22Rv1 (cell line): ENCODE measurements at regions not wholly inside any gene's neighbourhood (a gene's known extent, or its start where the extent isn't known, plus 50 kb on each side); places are given as distances from the start of the nearest gene placed in this dataset.
A peak's percentile ranks its signal among the peaks of the same experiment; 100 is the strongest.

Experiments used
- H3K27ac ChIP-seq: fragments of 450-650 bp; 2 replicates; pipeline ENCODE4 v1.5.1; 2017
- ZFX ChIP-seq: fragments of 450-650 bp; IDR thresholded peaks from 2 replicates; pipeline ENCODE4 v1.6.1; 2017; ENCODE audit warnings: antibody characterized with exemption, borderline replicate concordance
- TF ChIP-seq, protein P1 (sequence below): fragments of 450-650 bp; IDR thresholded peaks from 2 replicates; pipeline ENCODE4 v1.5.1; 2017; ENCODE audit warnings: mild to moderate bottlenecking

DNA sequence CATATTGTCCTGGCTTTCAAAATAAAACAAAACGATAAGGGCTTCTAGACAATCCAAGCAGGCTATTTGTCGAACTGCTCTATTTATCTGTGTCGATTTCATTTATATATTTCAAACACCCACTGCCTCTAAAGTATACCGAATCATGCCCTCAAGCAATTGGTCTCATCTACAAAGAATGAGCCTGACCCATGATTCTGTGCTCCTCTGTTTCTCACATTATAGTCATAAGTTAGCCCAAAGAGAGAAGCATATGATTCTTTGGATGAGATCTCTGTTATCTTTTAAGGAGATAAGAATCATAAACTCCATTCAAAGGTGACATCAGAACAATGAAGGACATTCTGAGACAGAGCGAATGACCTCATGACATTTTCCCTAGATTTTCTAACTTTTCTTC, 191.1 kb downstream of the MAP2K6 start:
- no peak overlapping the region for H3K27ac ChIP-seq
- TF ChIP-seq, protein P1, sequence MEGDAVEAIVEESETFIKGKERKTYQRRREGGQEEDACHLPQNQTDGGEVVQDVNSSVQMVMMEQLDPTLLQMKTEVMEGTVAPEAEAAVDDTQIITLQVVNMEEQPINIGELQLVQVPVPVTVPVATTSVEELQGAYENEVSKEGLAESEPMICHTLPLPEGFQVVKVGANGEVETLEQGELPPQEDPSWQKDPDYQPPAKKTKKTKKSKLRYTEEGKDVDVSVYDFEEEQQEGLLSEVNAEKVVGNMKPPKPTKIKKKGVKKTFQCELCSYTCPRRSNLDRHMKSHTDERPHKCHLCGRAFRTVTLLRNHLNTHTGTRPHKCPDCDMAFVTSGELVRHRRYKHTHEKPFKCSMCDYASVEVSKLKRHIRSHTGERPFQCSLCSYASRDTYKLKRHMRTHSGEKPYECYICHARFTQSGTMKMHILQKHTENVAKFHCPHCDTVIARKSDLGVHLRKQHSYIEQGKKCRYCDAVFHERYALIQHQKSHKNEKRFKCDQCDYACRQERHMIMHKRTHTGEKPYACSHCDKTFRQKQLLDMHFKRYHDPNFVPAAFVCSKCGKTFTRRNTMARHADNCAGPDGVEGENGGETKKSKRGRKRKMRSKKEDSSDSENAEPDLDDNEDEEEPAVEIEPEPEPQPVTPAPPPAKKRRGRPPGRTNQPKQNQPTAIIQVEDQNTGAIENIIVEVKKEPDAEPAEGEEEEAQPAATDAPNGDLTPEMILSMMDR = no peak

DNA sequence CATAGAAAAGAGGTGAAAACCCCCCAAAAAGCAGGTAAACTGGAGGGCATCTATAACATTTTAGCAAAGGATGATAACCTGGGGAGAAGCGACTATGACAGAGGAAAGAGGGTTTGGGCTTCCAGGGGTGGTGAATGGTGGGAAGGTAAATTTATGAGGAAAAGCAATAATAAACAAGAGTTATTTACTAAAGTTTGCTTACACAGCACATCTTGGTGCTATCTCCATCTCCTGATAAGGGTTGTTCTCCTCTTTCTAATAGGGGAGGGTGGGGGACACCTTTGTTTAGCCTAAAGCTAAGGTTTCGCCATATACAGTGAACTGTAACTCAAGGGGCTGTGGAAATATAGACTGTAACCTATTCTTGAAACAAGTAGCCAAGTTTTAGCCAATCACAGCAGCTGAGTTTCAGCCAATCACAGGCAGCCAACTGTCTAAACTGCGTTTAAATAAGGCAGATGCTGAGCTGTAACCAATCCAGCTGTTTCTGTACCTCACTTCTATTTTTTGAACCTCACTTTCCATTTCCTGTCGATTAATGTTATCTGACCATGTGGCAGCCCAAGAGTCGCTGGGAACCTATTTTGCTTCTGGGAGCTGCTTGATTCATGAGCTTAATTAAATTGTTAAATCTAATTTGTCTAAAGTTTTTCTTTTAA, 191.8 kb downstream of the MAP2K6 start:
- TF ChIP-seq, protein P1 = no peak
- no peak for TF ChIP-seq ZFX

DNA sequence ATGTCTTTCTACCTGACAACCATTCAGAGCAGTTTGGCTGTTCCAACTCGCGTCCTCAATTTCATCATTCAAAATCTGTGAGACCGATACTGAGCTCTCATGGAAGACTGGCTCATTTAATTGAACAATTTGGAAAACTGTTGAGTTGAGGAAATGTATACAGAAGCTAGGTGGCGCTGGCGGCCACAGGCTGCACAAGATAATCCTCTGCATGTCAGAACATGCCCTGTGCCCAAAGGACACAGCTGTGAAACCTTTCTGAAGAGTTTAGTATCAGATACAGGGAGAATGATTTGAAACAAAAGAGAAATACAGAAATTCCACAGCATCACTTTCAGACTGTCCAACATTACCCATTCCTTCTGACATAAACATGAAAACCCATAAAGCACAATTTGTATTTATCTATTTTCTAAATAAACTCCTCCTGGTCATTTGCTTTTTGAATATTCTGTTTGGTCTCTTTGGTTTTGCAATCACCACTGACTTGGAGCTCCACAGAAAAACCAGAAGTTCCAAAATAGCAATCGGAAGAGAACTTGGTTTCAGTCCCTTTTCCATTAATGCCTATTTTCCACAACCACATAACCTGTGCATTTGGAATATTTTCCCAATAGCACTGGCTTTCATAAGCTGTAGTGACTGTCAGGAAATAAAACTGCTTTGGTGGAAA, 192.8 kb downstream of the MAP2K6 start:
- H3K27ac ChIP-seq = peak overlapping the region; percentile 23
- TF ChIP-seq ZFX = no peak
- TF ChIP-seq, protein P1 = peak; percentile 97

More for the DNA sequence above, 191.8 kb downstream of the MAP2K6 start:
- no peak overlapping the region for H3K27ac ChIP-seq

- no peak for TF ChIP-seq ZFX
- TF ChIP-seq, protein P1 = no peak
- H3K27ac ChIP-seq = no peak overlapping the region
Measured at GRCh38 chr17:69608141-69608540, 193.6 kb downstream of the MAP2K6 start.

- no peak overlapping the region for H3K27ac ChIP-seq
- TF ChIP-seq, protein P1 = no peak
- no peak for TF ChIP-seq ZFX
Measured at GRCh38 chr17:69608808-69609472, 194.4 kb downstream of the MAP2K6 start.

DNA sequence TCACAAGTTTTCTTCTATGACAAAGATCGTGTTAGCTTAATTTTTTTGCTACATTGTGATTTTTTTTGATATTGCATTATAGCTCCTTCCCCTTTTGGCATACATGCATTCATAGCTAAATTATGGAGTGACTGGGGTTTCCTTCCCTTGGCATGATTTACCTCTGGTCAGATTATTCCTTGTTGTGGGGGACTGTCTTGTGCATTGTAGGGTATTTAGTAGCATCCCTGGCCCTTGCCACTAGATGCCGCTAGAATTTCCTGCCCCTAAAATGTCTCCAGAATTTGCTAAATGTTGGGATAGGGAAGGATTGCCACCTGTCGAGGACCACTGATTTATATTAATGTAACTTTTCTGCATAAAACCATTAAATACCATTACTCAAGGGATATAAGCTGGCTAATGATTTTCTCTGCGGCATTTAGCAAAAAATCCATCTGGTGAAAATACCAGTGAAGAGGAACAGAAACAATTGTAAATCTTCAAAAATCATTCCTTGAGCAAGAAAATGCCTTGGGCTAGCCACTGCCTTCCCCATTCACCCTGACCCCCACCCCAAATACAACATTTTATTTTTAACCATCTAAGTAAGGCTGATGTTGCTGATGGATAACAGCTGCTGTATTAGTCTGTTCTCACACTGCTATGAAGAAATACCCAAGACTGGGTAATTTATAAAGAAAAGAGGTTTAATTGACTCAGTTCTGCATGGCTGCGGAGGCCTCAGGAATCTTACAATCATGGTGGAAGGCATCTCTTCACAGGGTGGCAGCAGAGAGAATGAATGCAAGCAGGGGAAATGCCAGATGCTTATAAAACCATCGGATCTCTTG, 195.2 kb downstream of the MAP2K6 start:
- TF ChIP-seq ZFX = no peak
- TF ChIP-seq, protein P1 = peak; percentile 78
- no peak overlapping the region for H3K27ac ChIP-seq
